ENCODE measurements at regions not wholly inside any gene's neighbourhood (a gene's known extent, or its start where the extent isn't known, plus 50 kb on each side); places are given as distances from the start of the nearest gene placed in this dataset.

DNA sequence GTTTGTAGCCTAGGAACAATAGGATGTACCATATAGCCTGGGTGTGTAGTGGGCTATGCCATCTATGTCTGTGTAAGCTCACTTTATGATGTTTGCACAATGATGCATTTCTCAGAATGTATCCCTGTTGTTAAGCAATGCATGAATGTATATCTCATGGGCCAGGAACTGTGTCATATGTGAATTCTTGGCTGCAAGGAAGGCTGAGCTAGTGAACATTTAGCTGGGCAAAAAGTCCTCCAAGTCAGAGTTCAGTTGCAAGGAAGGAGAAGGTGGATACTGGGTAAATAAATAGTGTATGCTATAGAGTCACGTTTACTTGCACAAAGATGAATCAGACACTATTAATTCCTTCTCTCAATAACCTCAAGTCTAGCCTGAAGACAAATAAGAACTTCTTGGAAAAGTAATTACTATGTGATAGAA lies 136.1 kb downstream of the EHF start:
- TF ChIP-seq, protein P1, sequence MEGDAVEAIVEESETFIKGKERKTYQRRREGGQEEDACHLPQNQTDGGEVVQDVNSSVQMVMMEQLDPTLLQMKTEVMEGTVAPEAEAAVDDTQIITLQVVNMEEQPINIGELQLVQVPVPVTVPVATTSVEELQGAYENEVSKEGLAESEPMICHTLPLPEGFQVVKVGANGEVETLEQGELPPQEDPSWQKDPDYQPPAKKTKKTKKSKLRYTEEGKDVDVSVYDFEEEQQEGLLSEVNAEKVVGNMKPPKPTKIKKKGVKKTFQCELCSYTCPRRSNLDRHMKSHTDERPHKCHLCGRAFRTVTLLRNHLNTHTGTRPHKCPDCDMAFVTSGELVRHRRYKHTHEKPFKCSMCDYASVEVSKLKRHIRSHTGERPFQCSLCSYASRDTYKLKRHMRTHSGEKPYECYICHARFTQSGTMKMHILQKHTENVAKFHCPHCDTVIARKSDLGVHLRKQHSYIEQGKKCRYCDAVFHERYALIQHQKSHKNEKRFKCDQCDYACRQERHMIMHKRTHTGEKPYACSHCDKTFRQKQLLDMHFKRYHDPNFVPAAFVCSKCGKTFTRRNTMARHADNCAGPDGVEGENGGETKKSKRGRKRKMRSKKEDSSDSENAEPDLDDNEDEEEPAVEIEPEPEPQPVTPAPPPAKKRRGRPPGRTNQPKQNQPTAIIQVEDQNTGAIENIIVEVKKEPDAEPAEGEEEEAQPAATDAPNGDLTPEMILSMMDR (IDR thresholded peaks at IDR 0.05; ENCODE audit: low read depth, low read length): no peak
- no peak for TF ChIP-seq POLR2A (IDR thresholded peaks at IDR 0.05; ENCODE audit: extremely low read depth, insufficient read length)
